ENCODE measurements at regions not wholly inside any gene's neighbourhood (a gene's known extent, or its start where the extent isn't known, plus 50 kb on each side); places are given as distances from the start of the nearest gene placed in this dataset.

- Histone ChIP-seq H3K79me2 (ENCODE audit: control insufficient read depth, insufficient read depth, low read length) (no peaks in the 10 kb centered on the region), H3K9ac (ENCODE audit: control insufficient read depth, extremely low read depth, insufficient read depth, low read length) (no peak overlapping the region), H3K36me3 (ENCODE audit: control insufficient read depth in 2 of 2, extremely low read depth in 1 of 2, insufficient read depth in 2 of 2, low read length in 2 of 2) (no peaks in the 10 kb centered on the region), H3K9me3 (ENCODE audit: control insufficient read depth, low read depth, low read length) (no peaks in the 10 kb centered on the region), H3K4me2 (ENCODE audit: control insufficient read depth, extremely low read depth, insufficient read depth, low read depth, low read length) (no peak overlapping the region), H2AFZ (ENCODE audit: control insufficient read depth, low read length) (no peak overlapping the region), H3K27me3 (ENCODE audit: control insufficient read depth, extremely low read depth, insufficient read depth, low read length) (peaks cover 38% of the 10 kb centered on the region), H4K20me1 (ENCODE audit: control insufficient read depth, extremely low read depth, insufficient read depth, low read length) (no peaks in the 10 kb centered on the region), H3K4me3 (ENCODE audit: control insufficient read depth in 2 of 3, extremely low read depth in 1 of 3, insufficient read depth in 2 of 3, low read depth in 1 of 3, low read length in 3 of 3) (no peak overlapping the region), H3K27ac (ENCODE audit: control insufficient read depth, insufficient read depth, low read length) (no peak overlapping the region), H3K4me1 (ENCODE audit: control insufficient read depth, extremely low read depth, insufficient read depth, low read length) (peaks cover 2% of the 10 kb centered on the region), H3K9me1 (ENCODE audit: control insufficient read depth, extremely low read depth, insufficient read depth, low read length) (no peaks in the 10 kb centered on the region)
- dilution Hi-C loops (cut with MboI; ENCODE audit: extremely low pct_ligation_motif_present, low sequenced_read_pairs), result no loop called here
- DNase-seq (ENCODE audit: low read depth, low spot score) (no peak), FAIRE-seq (no peak)
- no peak for TF ChIP-seq EZH2 (IDR thresholded peaks at IDR 0.05; ENCODE audit: low read length)
- no peak for TF ChIP-seq CTCF (optimal IDR thresholded peaks at IDR 0.05 in 1 of 3, IDR thresholded peaks at IDR 0.05 in 1 of 3, conservative IDR thresholded peaks at IDR 0.05 in 1 of 3; ENCODE audit: extremely low read depth in 1 of 3, insufficient read depth in 2 of 3, low read length in 3 of 3)
These were observed 137.1 kb upstream of the VRK1 start for GRCh38 chr14:96660123-96660522.

- no peaks in the 10 kb centered on the region for H4K20me1 ChIP-seq (ENCODE audit: control insufficient read depth, extremely low read depth, insufficient read depth, low read length)
- no peaks in the 10 kb centered on the region for H3K9me1 ChIP-seq (ENCODE audit: control insufficient read depth, extremely low read depth, insufficient read depth, low read length)
- dilution Hi-C loops (cut with MboI; ENCODE audit: extremely low pct_ligation_motif_present, low sequenced_read_pairs), result no loop called here
- TF ChIP-seq CTCF (optimal IDR thresholded peaks at IDR 0.05 in 1 of 3, IDR thresholded peaks at IDR 0.05 in 1 of 3, conservative IDR thresholded peaks at IDR 0.05 in 1 of 3; ENCODE audit: extremely low read depth in 1 of 3, insufficient read depth in 2 of 3, low read length in 3 of 3), result no peak
- TF ChIP-seq EZH2 (IDR thresholded peaks at IDR 0.05; ENCODE audit: low read length), result no peak
- no peak overlapping the region for H3K9ac ChIP-seq (ENCODE audit: control insufficient read depth, extremely low read depth, insufficient read depth, low read length)
- H3K4me1 ChIP-seq (ENCODE audit: control insufficient read depth, extremely low read depth, insufficient read depth, low read length), result peaks cover 2% of the 10 kb centered on the region
- H3K27ac ChIP-seq (ENCODE audit: control insufficient read depth, insufficient read depth, low read length), result no peak overlapping the region
- no peaks in the 10 kb centered on the region for H3K36me3 ChIP-seq (ENCODE audit: control insufficient read depth in 2 of 2, extremely low read depth in 1 of 2, insufficient read depth in 2 of 2, low read length in 2 of 2)
- H2AFZ ChIP-seq (ENCODE audit: control insufficient read depth, low read length), result no peak overlapping the region
- FAIRE-seq (no peak), DNase-seq (ENCODE audit: low read depth, low spot score) (no peak)
- no peak overlapping the region for H3K4me2 ChIP-seq (ENCODE audit: control insufficient read depth, extremely low read depth, insufficient read depth, low read depth, low read length)
- no peaks in the 10 kb centered on the region for H3K79me2 ChIP-seq (ENCODE audit: control insufficient read depth, insufficient read depth, low read length)
- no peaks in the 10 kb centered on the region for H3K9me3 ChIP-seq (ENCODE audit: control insufficient read depth, low read depth, low read length)
- no peak overlapping the region for H3K4me3 ChIP-seq (ENCODE audit: control insufficient read depth in 2 of 3, extremely low read depth in 1 of 3, insufficient read depth in 2 of 3, low read depth in 1 of 3, low read length in 3 of 3)
- peaks cover 38% of the 10 kb centered on the region for H3K27me3 ChIP-seq (ENCODE audit: control insufficient read depth, extremely low read depth, insufficient read depth, low read length)
These were observed 136.5 kb upstream of the VRK1 start for GRCh38 chr14:96660667-96661066.

Measured in keratinocyte (primary cell).